HG03439 (cell line): ENCODE measurements at regions not wholly inside any gene's neighbourhood (a gene's known extent, or its start where the extent isn't known, plus 50 kb on each side); places are given as distances from the start of the nearest gene placed in this dataset.

Experiments
- ATAC-seq: cut with Tn5 transposase; IDR thresholded peaks from one replicate; pipeline ENCODE4 v1.9.1; 2021; ENCODE audit warnings: mild to moderate bottlenecking, moderate library complexity; ENCODE audit not compliant: unreplicated experiment

- no peak for ATAC-seq
Observed at GRCh38 chr13:87868731-87869130, 197.6 kb downstream of the SLITRK5 start.

DNA sequence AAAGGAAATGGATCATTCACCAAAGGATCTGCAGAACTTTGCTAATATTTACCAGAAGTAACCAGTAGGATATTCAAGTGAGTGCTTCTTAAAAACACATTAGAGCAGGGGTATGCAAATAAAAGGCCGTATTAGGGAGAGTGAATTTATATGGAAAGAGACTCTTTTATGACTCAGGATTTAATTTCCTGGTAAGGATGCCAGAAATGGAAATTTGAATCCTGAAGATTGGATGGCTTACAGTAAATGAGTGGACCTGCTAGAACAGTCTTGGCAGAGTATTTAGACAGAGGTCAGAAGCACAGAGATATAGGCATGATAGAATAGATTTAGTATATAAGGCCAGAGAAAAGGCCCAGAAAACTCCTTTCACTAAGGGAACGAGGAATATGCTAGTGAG is 201.6 kb downstream of the SLITRK5 start:
- no peak for ATAC-seq

DNA sequence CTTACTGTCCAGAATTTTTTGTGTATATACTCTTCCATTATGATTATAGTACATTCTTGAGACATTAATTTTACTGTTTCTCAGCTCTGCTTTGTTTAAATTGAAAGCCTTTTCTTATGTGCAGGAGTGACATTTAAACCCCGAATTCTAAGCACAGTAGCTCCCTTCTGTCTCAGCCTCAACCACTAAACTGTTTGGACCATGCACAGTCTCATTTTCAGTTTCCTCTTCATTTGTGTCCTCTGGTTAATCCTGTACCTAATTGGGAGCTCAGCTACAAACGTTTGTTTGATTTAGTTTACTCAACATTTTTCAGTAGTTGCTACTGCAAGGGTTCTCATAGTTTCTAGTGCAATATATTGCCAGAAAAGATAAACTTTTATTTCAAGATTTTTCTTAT is 206.3 kb downstream of the SLITRK5 start:
- ATAC-seq, result no peak

DNA sequence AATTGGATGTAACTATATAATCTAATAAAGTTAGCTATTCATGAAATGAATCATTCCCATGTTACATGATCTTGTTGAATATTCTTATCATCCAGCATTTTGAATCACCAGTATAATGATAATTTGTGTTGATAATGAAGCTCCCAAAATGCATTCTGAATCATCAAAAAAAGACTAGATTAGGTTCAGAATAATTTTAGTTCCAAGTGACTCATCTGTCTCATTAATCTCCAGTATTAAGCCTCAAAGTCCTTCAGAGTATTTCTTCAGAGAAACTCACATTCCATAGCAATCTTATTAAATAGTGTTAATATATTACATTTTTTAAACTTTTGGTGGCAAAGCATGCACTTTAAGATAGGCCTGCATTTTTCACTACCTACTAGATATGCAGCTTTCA is 207.5 kb downstream of the SLITRK5 start:
- no peak for ATAC-seq

DNA sequence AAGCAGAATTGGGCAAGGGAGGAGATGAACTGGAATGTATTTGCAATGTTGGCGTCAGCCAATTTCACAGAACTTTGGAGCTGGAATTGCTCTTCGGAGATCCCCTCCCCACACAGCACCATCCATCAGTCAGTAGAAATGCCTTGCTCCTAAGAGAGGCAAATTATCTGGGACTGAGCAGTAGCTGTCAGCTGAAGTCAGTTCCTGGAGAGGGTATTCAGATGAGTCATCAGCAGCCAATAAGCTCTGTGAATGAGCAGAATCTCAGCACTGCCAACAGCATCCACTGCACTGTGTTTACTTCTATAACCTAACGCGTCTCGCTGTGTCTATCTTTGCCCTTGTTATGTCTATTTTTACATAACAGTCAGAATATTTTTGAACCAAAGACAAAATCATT is 213.7 kb downstream of the SLITRK5 start:
- ATAC-seq, result no peak

GRCh38 chr13:87887459-87888123 is 216.4 kb downstream of the SLITRK5 start:
- no peak for ATAC-seq

GRCh38 chr13:87889254-87889653 is 218.1 kb downstream of the SLITRK5 start:
- ATAC-seq, result no peak

DNA sequence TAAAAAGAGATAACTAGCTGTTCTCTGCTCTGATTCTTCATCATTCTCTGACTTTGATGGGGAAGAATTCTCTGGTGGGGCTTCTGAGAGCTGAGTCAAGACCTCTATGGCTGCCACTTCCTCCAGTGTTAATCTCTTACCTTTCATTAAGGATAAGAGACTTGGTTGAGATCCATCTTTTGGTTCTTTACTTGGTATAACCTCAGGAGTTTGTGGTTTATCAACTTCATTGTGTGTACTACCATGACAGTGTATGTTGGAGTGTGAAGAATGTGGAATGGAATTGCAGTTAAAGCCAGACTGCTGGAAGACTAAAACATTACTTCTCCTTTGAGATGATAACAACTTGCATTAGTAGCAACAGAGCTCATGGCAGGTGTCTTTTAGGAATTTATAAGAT is 222.0 kb downstream of the SLITRK5 start:
- no peak for ATAC-seq

DNA sequence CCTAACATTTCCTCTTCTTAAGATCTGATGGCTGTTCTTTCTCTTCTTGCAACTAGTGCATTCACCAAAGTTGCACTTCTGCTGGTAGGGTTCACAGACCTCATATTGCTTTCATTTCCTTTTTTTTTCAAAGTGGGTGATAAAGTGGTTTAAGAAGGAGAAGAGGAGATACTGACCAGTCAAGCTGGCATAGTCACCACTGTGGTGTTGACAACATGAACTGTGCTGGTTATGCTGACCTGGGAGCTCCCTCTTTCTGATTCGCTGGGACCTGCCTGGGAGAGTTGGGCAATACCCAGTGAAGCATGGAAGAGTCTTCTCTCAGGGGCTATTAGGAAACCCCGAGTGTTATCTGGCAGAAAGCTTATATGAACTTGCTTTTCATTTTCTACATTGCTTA is 222.9 kb downstream of the SLITRK5 start:
- no peak for ATAC-seq

DNA sequence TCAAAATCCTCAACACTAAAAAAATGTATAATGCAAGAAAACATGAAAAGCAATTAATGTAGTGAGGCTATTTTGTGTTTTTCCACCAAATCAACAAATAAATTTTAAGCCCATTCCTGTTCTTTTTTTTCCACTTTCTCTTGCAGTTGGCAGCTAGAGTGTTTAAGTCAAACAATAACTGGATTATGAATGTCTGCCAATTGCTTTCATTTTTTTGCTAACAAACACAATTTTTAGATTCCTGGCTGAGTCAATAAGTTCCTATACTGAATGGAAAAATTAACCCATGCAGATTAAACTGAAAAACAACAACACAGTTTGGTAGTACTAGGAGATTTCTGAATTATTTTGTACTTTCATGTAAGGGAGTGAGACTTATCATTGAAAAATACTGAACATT is 232.4 kb downstream of the SLITRK5 start:
- ATAC-seq, result no peak

DNA sequence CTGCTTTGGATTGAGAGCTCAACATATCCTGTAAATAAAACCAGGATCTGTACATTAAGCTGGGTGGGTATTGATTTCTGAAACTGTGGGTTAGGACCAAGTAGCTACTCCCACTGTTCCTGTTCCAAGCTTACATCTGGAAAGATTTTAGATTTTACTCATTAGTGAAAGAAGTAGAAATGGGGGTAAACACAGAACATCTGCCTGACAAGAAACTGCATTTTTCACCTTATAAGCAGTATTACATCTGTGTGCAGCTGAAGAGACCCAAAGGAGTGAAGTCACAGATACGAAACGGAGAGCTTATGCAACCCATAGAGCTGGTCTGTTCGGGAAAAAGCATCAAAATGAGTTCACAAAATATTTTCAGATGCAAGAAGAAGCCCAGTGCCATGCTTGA is 235.2 kb downstream of the SLITRK5 start:
- ATAC-seq, result no peak

DNA sequence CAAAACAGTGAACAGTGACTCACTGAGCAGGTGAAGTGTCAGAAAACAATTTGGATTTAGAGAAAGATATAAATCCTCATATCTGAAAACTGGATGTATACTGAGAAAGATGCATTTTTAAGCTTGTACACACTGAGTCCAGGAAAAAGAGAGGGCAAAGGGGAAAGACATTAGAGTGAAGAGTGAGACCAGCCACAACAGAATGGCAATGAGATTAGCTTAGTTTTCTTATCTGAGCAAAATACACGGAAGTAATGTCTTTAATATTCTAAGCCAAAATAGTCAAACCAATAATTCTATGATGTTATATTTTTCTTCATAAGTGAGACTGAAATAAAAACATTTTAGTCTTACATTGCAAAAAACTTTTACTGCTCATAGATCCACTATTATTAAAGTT is 236.0 kb downstream of the SLITRK5 start:
- ATAC-seq, result no peak

- ATAC-seq, result no peak
Observed at GRCh38 chr13:87919956-87920355, 248.8 kb downstream of the SLITRK5 start.

GRCh38 chr13:87923753-87924152 is 252.6 kb downstream of the SLITRK5 start:
- no peak for ATAC-seq

GRCh38 chr13:87925006-87925405 is 253.8 kb downstream of the SLITRK5 start:
- ATAC-seq, result no peak

GRCh38 chr13:87940776-87941175 is 269.6 kb downstream of the SLITRK5 start:
- no peak for ATAC-seq

- no peak for ATAC-seq
Observed at GRCh38 chr13:87941226-87941625, 270.1 kb downstream of the SLITRK5 start.

GRCh38 chr13:87942205-87942604 is 271.0 kb downstream of the SLITRK5 start:
- ATAC-seq, result no peak

GRCh38 chr13:87944038-87944437 is 272.9 kb downstream of the SLITRK5 start:
- no peak for ATAC-seq

DNA sequence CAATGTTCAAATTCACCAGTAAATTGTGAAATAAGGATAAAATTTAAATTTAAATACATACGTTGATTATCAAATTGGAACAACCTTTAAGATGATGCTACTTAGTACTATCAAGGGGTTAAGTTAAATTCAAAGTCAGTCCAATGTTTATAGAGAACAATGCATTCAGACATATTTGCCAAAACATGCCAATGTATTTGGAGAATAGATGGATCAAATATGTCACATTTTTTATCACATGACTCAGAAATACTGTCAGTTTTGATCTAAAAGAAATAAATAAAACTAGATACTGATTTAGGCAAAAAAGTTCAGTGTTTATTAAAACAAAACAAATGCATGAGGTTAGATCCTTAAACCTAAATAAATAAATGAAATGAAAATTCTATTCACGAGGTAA is 281.2 kb downstream of the SLITRK5 start:
- no peak for ATAC-seq

DNA sequence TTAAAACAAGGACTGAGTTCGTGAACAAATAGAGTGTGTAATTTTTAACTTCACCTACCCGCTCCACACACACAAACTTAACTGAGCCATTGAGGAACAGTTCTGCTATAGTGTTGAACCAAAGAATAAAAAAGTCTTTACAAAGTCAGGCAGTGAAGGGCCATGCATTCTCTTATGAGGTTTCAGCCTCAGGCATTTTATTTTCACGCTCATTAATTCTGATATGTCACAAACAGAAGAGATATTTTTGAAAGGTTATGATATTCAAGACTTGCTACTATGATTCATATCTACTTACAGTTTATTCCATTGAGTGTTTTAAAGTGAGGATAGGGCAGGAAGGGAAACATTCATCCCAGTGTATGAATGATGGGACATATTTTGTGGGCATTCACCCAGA is 282.2 kb downstream of the SLITRK5 start:
- ATAC-seq, result no peak

DNA sequence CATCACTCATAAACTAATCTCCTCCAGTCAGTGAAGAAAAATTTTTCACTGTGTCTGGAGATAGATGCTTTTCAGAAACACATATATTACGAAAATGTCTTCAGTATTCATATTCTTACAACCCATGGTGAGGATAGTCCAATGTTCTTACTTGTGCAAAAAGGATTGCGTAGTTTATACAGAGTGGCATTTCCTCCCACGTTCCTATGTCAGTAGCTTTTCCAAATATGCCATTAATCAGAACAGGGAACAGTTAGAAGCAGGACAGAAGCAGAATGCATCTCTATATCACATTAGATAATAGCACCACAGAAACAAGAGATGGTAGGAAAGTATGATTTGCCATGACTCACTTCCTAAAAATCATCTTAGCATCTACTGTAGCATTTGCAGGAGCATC is 282.9 kb downstream of the SLITRK5 start:
- ATAC-seq, result no peak

DNA sequence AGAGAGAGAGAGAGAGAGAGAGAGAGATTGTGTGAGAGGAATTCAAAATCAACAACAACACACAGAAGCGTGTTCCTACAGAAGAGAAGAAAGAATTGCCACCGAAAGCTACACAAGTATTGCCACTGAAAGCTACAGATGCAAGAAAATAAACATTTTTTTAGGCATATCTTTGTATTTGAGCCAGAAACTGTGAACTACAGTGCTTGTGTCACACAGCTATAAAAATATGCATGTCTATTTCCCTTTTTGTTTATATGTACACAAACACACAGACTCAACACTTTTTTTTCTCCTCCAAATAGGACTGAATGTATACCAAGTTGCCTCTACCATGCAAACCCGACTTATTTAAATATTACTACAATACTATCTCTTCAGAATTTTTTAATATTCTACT is 290.4 kb downstream of the SLITRK5 start:
- ATAC-seq, result no peak
